Embryonic facial prominence (tissue), 1 donor: ENCODE measurements at regions not wholly inside any gene's neighbourhood (a gene's known extent, or its start where the extent isn't known, plus 50 kb on each side); places are given as distances from the start of the nearest gene placed in this dataset.
"Not testable (repeated sequence)": the region's sequence is repeated elsewhere in the genome, so short reads cannot be mapped to it uniquely, and the experiment has no call there.

Source experiments
- DNase-seq: peaks from one replicate; pipeline ENCODE4 v3.0.0-alpha.2; 2016; ENCODE audit errors: extremely low spot score

DNA sequence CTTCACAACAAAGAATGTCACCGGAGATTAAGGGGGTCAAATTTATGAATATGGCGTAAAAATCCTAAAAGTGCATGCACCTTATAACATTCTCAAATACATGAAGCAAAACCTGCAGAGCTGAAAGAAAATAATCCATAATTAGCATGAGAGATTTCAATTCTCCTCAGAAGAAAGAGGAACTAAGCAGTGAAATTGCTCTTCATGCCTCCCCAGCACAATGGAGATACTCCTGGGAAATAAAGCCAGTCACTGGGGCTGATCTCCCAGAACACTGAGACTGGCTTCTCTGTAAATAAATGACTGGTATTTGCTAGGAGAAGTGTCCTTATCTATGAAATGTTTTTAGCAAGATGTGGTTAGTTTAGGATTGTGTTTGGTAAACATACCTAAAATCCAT is 68.1 kb downstream of the GOLGA6L6 start:
- DNase-seq, result not testable (repeated sequence)

- DNase-seq, result not testable (repeated sequence)
Measured at GRCh38 chr15:20472983-20473382, 68.6 kb downstream of the GOLGA6L6 start.

- DNase-seq, result not testable (repeated sequence)
Measured at GRCh38 chr15:20470810-20471209, 70.8 kb downstream of the GOLGA6L6 start.

DNA sequence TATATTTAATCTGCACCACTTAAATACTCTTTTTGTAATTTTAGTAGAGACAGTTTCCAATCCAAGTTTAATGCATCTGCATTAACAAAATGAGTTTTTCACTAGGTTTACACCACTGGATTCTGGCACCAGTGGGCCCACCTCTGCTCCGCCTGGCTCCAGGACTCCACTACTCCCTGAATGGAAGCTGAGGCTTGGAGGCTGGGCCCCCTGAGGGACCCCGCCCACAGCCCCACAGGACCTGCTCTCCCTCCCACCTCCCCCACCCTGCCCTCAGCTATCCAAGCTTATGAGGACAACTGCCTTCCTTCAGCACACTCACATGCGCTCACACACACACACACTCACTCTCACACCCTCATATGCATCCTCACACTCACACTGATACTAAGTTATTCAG is 100.5 kb downstream of the GOLGA6L6 start:
- not testable (repeated sequence) for DNase-seq

- DNase-seq, result not testable (repeated sequence)
Measured at GRCh38 chr15:20440390-20440789, 101.2 kb downstream of the GOLGA6L6 start.

- DNase-seq, result not testable (repeated sequence)
Measured at GRCh38 chr15:20439111-20439510, 102.5 kb downstream of the GOLGA6L6 start.

DNA sequence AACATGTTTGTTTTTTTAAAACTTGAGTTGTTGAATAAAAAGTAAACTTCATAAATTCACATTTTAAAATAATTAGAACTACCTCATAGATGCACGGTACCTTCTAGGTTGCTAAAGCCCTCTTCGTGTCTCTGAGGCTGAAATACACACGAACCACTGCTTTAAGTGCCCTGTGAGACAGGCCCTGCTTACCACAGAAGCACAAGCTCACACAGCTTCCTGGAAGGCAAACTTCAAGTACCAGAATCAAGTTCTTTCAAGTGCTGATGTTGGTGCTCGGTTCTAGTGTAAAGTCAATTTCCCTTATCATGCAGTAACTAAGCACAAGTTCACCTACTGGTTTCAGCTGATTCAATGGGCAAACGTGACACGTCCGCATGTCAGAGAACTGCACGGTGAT is 103.3 kb downstream of the GOLGA6L6 start:
- DNase-seq, result not testable (repeated sequence)

DNA sequence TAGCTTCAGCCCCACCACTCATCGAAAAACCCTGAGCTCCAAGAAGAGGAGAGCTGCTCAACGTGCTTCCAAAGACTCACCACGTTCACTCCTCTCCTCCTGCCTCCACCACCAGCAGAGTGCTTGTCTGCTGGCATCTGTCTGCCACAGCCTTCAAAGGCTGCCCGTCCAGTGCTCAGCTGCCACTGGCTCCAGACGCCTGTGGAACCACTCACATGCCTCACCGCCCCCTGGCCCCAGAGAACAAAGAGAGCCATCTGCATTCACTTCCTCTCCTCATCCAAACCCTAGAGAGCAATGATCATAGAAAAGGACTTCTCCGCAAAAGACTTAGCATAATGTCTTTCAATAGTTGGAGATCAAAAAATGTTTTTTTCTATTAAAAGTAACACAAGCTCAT is 108.1 kb downstream of the GOLGA6L6 start:
- not testable (repeated sequence) for DNase-seq

- not testable (repeated sequence) for DNase-seq
Measured at GRCh38 chr15:20430495-20430894, 111.1 kb downstream of the GOLGA6L6 start.

DNA sequence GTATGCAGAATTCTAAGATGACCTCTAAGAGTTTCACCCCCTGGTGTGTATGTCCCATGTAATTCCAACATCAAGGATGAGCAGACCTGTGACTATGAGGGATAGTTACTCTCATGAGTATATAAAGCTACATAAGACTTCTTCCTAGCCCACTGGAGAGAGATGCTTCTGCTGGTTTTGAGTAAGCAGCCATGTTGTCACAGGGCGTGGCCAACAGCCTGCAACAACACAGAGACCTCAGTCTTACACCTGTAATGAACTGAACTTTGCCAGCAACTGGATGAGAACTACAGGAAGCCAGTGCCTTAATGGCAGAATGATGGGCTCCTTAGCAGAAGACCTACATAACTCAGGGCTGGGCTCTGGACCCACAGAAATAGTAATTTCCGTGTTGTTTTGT is 120.9 kb downstream of the GOLGA6L6 start:
- not testable (repeated sequence) for DNase-seq

- DNase-seq, result not testable (repeated sequence)
Measured at GRCh38 chr15:20416618-20417017, 125.0 kb downstream of the GOLGA6L6 start.

DNA sequence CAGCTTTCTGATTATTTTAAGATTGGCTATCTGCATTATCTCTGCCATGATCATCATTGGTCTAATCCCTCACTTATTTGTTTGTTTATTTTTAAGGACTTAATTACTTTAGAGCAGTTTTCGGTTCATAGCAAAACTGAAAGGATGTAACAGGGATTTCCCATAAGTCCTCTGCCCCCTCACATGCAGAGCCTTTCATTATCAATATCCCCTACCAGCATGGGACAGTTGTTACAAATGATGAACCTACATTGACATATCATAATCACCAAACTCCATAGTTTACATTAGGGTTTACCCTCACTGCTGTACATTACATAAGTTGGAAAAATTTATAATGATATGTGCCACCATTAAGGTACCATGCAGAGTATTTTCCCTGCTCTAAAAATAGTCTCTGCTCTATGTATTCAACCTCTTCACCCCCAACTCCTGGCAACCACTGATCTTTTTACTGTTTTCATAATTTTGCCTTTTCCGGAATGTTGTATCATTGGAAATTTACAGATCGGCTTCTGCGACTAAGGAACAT is 131.9 kb downstream of the GOLGA6L6 start:
- DNase-seq, result not testable (repeated sequence)

DNA sequence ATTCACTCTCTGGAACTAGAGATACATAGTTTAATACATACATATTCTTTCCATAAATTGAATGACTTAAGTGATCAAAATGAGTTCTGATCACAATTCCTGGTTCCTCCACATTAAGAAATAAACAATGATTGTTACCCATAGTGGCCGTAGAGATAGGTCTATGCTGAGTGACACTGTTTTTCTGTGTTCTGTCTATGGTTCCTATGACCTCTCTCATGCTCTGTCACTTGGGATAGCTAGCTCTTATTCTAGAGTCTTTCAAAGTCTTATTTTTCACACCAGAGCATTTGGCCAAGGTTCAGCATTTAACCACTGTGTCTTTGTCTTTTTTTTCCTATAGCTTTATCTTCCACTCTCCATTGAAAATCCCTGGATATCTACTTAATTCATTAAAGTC is 132.4 kb downstream of the GOLGA6L6 start:
- DNase-seq, result no peak

- DNase-seq, result no peak
Measured at GRCh38 chr15:20407553-20407952, 134.0 kb downstream of the GOLGA6L6 start.

GRCh38 chr15:20404571-20404970 is 137.0 kb downstream of the GOLGA6L6 start:
- DNase-seq, result not testable (repeated sequence)

DNA sequence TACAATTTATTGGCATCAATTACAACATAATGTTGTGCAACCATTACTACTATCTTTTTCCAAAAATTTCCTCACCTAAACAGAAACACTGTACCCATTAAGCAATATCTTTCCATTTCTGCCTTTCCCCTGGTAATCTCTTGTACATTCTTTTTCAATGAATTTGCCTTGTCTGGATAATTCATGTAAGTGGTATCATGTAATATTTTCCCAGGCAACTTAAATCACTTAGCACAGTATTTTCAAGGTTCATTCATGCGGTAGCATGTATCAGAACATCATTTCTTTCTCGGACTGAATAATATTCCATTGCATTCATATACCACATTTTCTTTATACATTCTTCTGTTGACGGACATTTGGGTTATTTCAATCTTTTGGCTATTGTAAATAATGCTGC is 139.0 kb downstream of the GOLGA6L6 start:
- DNase-seq, result not testable (repeated sequence)

GRCh38 chr15:20401058-20401457 is 140.5 kb downstream of the GOLGA6L6 start:
- not testable (repeated sequence) for DNase-seq

- DNase-seq, result not testable (repeated sequence)
Measured at GRCh38 chr15:20398680-20399079, 142.9 kb downstream of the GOLGA6L6 start.

- not testable (repeated sequence) for DNase-seq
Measured at GRCh38 chr15:20388161-20388560, 153.4 kb downstream of the GOLGA6L6 start.

GRCh38 chr15:20386198-20386597 is 155.4 kb downstream of the GOLGA6L6 start:
- DNase-seq, result no peak

DNA sequence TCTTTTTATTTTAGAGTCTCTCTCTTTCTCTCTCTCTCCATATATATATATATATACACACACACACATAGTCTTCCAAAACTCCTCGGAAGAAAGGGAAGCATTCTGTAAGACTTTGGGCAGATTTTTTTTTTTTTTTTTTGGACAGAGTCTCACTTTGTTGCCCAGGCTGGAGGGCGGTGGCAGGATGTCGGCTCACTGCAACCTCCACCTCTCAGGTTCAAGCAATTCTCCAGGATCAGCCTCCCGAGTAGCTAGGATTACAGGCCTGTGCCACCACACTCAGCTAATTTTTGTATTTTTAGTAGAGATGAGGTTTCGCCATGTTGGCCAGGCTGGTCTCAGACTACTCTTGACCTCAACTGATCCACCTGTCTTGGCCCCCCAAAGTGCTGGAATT is 161.4 kb downstream of the GOLGA6L6 start:
- not testable (repeated sequence) for DNase-seq

GRCh38 chr15:20376872-20377271 is 164.7 kb downstream of the GOLGA6L6 start:
- DNase-seq, result no peak

DNA sequence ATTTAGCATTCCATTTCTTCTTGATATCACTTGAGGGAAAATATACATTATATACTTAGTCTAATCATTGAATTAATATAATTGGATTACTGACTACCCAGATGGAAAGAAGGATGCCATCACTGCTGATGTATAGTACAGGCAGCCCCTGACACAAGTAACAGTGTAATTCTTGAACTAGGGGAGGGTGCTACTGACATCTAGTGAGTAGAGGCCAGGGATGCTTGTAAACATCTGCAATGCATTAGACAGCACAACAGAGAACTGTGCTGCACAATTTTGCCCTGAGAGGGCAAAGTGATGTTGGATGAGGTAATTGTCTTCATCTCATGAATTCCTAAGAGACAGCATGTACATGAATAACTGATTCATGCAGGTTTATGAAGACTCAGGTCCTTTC is 169.2 kb downstream of the GOLGA6L6 start:
- DNase-seq, result not testable (repeated sequence)

- DNase-seq, result no peak
Measured at GRCh38 chr15:20369500-20369899, 172.1 kb downstream of the GOLGA6L6 start.
